Progenitor cell of endocrine pancreas (in vitro differentiated cells): ENCODE measurements at regions not wholly inside any gene's neighbourhood (a gene's known extent, or its start where the extent isn't known, plus 50 kb on each side); places are given as distances from the start of the nearest gene placed in this dataset.

Source experiments
- DNase-seq: peaks from one replicate; pipeline ENCODE4 v3.0.0; 2021; ENCODE audit warnings: low spot score; ENCODE audit not compliant: unreplicated experiment
- H3K27ac Mint-ChIP-seq: 2 replicates; pipeline ENCODE4 v1.8.0; 2021; ENCODE audit warnings: mild to moderate bottlenecking, moderate library complexity, mixed read lengths
- H3K27me3 Mint-ChIP-seq: 2 replicates; pipeline ENCODE4 v1.8.0; 2021; ENCODE audit warnings: mixed read lengths
- H3K36me3 Mint-ChIP-seq: 2 replicates; pipeline ENCODE4 v1.8.0; 2022; ENCODE audit warnings: mixed read lengths; ENCODE audit not compliant: insufficient read depth
- H3K4me1 Mint-ChIP-seq: 2 replicates; pipeline ENCODE4 v1.8.0; 2021; ENCODE audit warnings: low read depth, mixed read lengths
- H3K4me3 Mint-ChIP-seq: 2 replicates; pipeline ENCODE4 v1.8.0; 2021; ENCODE audit warnings: low read depth, mild to moderate bottlenecking, moderate library complexity, mixed read lengths
- H3K9me3 Mint-ChIP-seq: 2 replicates; pipeline ENCODE4 v1.8.0; 2021; ENCODE audit warnings: low read depth, mixed read lengths
- TF ChIP-seq, protein P1 (sequence below): fragments of 200-600 bp; sonication (generic); IDR thresholded peaks from one replicate; pipeline ENCODE4 v1.5.0; 2021; ENCODE audit warnings: antibody characterized with exemption, mild to moderate bottlenecking; ENCODE audit not compliant: unreplicated experiment

DNA sequence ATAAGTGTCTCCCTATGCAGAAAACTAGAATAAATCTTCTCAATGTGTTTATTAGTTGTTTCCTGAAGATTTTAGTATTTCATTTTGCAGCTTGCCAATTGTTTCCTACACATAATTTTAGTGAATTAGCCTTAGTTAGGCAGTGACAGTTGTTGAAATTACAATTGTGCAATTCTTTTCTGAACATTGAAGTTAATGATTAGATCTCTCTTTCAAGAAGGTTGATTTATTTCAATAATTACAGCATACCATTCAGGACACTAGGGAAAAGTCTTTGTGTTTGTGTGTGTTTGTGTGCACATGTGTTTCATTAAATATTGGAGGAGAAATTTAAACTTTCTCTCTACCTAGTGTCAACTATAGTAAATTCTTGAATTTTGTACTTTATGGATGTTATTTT lies 199.6 kb upstream of the MPDZ start:
- no peak overlapping the region for H3K4me3 Mint-ChIP-seq
- peaks cover 21% of the 10 kb centered on the region for H3K9me3 Mint-ChIP-seq
- H3K27me3 Mint-ChIP-seq: no peaks in the 10 kb centered on the region
- no peak overlapping the region for H3K27ac Mint-ChIP-seq
- peaks cover 4% of the 10 kb centered on the region for H3K36me3 Mint-ChIP-seq
- H3K4me1 Mint-ChIP-seq: peaks cover 5% of the 10 kb centered on the region
- TF ChIP-seq, protein P1, sequence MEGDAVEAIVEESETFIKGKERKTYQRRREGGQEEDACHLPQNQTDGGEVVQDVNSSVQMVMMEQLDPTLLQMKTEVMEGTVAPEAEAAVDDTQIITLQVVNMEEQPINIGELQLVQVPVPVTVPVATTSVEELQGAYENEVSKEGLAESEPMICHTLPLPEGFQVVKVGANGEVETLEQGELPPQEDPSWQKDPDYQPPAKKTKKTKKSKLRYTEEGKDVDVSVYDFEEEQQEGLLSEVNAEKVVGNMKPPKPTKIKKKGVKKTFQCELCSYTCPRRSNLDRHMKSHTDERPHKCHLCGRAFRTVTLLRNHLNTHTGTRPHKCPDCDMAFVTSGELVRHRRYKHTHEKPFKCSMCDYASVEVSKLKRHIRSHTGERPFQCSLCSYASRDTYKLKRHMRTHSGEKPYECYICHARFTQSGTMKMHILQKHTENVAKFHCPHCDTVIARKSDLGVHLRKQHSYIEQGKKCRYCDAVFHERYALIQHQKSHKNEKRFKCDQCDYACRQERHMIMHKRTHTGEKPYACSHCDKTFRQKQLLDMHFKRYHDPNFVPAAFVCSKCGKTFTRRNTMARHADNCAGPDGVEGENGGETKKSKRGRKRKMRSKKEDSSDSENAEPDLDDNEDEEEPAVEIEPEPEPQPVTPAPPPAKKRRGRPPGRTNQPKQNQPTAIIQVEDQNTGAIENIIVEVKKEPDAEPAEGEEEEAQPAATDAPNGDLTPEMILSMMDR: no peak
- no peak for DNase-seq

DNA sequence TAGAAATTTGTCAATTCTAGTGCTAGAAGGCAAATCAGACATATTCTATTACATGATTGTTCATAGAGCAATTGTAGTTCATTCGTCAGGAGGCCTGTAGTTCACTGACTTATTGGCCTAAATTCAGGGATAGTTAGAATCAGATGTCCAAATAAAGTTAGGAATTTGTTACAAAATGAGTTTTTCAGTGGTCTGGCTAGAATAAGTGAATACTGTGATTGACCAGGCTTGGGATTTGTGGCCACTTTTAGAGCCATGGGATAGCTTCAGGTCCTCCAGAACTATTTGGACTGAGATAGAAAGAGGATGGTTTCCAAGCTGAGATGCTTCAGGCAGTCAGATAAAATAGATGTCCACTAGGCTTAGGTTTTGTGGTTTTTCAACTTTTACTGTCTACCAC lies 199.1 kb upstream of the MPDZ start:
- H3K9me3 Mint-ChIP-seq: peaks cover 24% of the 10 kb centered on the region
- no peaks in the 10 kb centered on the region for H3K27me3 Mint-ChIP-seq
- H3K27ac Mint-ChIP-seq: no peak overlapping the region
- no peak for DNase-seq
- peaks cover 4% of the 10 kb centered on the region for H3K36me3 Mint-ChIP-seq
- TF ChIP-seq, protein P1: no peak
- peaks cover 5% of the 10 kb centered on the region for H3K4me1 Mint-ChIP-seq
- no peak overlapping the region for H3K4me3 Mint-ChIP-seq

DNA sequence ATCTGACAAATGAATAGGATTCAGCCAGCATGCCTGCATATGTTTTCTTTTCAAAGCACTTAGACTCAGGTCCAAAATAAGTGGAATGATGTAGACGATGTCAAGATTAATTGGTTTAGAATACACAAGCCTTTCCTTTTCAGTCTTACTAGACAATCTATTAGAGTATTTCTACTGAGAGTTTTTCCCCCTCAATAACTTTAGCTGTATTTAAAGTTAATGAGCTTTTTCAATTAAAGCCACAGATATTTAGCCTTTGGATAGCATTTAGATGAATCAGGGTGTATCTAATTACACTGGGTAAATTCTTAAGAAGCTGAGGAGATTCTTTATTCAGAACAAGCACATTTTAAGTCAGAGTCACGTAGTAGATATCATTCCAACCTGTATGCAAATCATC lies 198.7 kb upstream of the MPDZ start:
- Mint-ChIP-seq H3K4me1 (peaks cover 5% of the 10 kb centered on the region), H3K4me3 (no peak overlapping the region), H3K36me3 (peaks cover 4% of the 10 kb centered on the region), H3K27ac (no peak overlapping the region), H3K27me3 (no peaks in the 10 kb centered on the region), H3K9me3 (peaks cover 24% of the 10 kb centered on the region)
- TF ChIP-seq, protein P1: no peak
- DNase-seq: no peak

DNA sequence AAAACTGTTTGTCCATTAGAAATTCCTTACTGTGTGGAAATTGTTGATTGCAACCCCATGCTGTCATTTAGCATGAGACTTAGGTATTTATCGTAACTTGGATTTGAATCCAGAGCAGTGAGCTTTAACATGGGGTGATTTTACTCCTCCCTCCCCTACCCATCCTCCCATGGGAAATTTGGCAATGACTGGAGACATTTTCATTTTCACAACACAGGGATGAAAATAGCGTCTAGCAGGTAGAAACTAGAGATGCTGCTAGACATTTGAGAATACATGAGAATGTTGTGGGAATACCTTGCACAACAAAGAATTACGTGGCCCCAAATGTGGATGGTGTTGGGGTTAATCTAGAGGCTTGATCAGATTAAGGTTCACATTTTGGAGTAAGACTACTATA lies 191.3 kb upstream of the MPDZ start:
- H3K4me3 Mint-ChIP-seq: no peak overlapping the region
- H3K27me3 Mint-ChIP-seq: no peaks in the 10 kb centered on the region
- TF ChIP-seq, protein P1: no peak
- peaks cover 9% of the 10 kb centered on the region for H3K4me1 Mint-ChIP-seq
- peaks cover 17% of the 10 kb centered on the region for H3K9me3 Mint-ChIP-seq
- DNase-seq: no peak
- H3K36me3 Mint-ChIP-seq: peaks cover 4% of the 10 kb centered on the region
- no peak overlapping the region for H3K27ac Mint-ChIP-seq

DNA sequence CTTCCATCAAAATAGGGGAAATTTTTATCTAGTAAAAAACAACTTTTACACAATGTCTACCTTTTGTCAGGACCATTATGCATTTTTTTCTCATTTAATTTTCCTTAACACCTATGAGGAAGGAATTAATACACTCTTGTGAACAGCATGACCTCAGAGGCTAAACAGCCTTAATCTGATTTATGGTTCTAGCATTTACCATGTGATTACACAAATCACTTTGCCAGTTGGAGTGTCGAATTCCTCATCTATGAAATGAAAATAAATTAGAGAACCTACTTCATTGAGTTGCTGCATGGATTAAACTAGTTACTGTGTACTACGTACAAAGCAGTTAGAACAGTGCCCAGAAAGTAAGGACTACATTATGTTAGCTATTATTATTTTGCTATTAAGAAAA lies 187.7 kb upstream of the MPDZ start:
- Mint-ChIP-seq H3K4me1 (peaks cover 9% of the 10 kb centered on the region), H3K27me3 (no peaks in the 10 kb centered on the region), H3K4me3 (no peak overlapping the region), H3K27ac (no peak overlapping the region), H3K36me3 (no peaks in the 10 kb centered on the region), H3K9me3 (no peaks in the 10 kb centered on the region)
- TF ChIP-seq, protein P1: no peak
- DNase-seq: no peak
